Liver (tissue), 3 donors: ENCODE measurements at regions not wholly inside any gene's neighbourhood (a gene's known extent, or its start where the extent isn't known, plus 50 kb on each side); places are given as distances from the start of the nearest gene placed in this dataset.

Source experiments
- CTCF ChIP-seq: fragments of 150-350 bp; IDR thresholded peaks from 2 replicates; pipeline ENCODE4 v1.5.1; 2017; ENCODE audit warnings: improper control_type of control experiment, low read depth, low read length; ENCODE audit not compliant: missing input control
- GABPA ChIP-seq, 2 donors: IDR thresholded peaks in 1 of 2; conservative IDR thresholded peaks in 1 of 2; 2 replicates each; pipeline ENCODE4 v1.6.1; 2016; ENCODE audit warnings: antibody characterized with exemption in 2 of 2, mild to moderate bottlenecking in 1 of 2, moderate library complexity in 1 of 2
- MAX ChIP-seq: IDR thresholded peaks from 2 replicates; pipeline ENCODE4 v1.6.1; 2016; ENCODE audit warnings: antibody characterized with exemption
- RAD21 ChIP-seq, 2 donors: IDR thresholded peaks; 2 replicates each; pipeline ENCODE4 v1.6.1; 2016; ENCODE audit warnings: antibody characterized with exemption in 2 of 2, mild to moderate bottlenecking in 2 of 2
- YY1 ChIP-seq: IDR thresholded peaks from 2 replicates; pipeline ENCODE4 v1.6.1; 2016; ENCODE audit warnings: antibody characterized with exemption, mild to moderate bottlenecking
- TF ChIP-seq, protein P1 (sequence below): IDR thresholded peaks from 2 replicates; pipeline ENCODE4 v1.6.1; 2016; ENCODE audit warnings: antibody characterized with exemption, mild to moderate bottlenecking
- donor health status: healthy.
- donor health status: healthy.

DNA sequence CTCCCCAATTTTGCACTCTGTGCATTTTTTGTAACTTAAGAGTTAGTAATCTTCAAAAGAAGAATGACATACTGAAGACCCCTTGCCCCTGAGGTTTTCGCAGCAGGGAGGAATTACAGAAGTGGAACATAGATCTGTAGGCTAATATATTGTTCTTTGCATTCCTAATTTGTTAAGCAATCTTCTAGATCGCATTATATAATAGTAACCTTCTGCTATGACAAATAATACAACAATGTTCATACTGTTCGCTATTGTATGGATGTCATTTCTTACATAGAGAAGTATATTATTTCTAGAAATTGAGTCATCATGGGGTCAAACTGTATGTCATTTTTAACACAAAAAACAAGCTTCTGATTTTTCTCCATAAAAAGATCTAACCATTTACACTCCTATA lies 95.8 kb upstream of the TGFBR2 start:
- TF ChIP-seq YY1 (no peak), CTCF (no peak), GABPA (IDR thresholded peaks at IDR 0.05 in 1 of 2, conservative IDR thresholded peaks at IDR 0.05 in 1 of 2) (no peak), MAX (no peak), RAD21 (IDR thresholded peaks at IDR 0.05) (no peak)
- TF ChIP-seq, protein P1, sequence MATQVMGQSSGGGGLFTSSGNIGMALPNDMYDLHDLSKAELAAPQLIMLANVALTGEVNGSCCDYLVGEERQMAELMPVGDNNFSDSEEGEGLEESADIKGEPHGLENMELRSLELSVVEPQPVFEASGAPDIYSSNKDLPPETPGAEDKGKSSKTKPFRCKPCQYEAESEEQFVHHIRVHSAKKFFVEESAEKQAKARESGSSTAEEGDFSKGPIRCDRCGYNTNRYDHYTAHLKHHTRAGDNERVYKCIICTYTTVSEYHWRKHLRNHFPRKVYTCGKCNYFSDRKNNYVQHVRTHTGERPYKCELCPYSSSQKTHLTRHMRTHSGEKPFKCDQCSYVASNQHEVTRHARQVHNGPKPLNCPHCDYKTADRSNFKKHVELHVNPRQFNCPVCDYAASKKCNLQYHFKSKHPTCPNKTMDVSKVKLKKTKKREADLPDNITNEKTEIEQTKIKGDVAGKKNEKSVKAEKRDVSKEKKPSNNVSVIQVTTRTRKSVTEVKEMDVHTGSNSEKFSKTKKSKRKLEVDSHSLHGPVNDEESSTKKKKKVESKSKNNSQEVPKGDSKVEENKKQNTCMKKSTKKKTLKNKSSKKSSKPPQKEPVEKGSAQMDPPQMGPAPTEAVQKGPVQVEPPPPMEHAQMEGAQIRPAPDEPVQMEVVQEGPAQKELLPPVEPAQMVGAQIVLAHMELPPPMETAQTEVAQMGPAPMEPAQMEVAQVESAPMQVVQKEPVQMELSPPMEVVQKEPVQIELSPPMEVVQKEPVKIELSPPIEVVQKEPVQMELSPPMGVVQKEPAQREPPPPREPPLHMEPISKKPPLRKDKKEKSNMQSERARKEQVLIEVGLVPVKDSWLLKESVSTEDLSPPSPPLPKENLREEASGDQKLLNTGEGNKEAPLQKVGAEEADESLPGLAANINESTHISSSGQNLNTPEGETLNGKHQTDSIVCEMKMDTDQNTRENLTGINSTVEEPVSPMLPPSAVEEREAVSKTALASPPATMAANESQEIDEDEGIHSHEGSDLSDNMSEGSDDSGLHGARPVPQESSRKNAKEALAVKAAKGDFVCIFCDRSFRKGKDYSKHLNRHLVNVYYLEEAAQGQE = no peak
